GM19324 (cell line): ENCODE measurements at regions not wholly inside any gene's neighbourhood (a gene's known extent, or its start where the extent isn't known, plus 50 kb on each side); places are given as distances from the start of the nearest gene placed in this dataset.

Source experiments
- ATAC-seq: cut with Tn5 transposase; IDR thresholded peaks from one replicate; pipeline ENCODE4 v1.9.1; 2021; ENCODE audit warnings: mild to moderate bottlenecking, moderate library complexity; ENCODE audit not compliant: unreplicated experiment, low FRiP score

DNA sequence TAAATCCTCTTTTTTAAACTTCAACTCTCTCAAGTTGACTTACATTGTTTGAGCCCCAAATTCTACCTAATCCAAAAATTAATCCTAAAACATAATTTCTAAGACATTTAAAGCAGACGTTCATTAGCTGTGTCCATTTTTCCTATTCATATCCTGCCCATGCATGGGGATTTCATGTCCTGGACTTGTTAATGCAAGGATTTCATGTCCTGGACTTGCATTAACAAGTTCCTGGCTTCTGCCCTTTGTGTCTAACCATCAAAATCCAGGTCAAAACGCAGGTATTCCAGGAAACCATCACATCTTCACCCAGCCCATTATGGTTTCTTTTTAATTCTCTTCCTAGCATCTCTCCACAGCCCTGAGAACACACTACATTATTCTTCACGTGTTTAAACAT lies 454.9 kb downstream of the KLF5 start:
- no peak for ATAC-seq

DNA sequence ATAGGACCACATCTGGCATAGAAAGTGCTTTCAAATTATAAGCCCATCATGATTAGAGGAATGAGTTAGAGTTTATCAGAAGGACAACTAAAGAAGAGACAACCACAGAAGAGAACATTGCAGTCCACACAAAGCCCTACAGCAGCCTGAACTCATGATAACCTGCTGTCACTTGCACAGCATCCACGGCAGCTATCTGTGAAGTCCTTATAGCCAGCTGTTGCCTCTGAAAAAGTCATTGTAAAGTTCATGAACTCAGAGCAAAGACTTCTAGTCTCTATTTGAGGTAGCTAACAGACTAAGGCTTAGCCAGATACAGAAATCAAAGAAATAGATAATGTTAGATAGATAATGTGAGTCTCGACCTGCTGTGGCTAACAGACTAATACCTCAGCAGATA lies 450.0 kb downstream of the KLF5 start:
- no peak for ATAC-seq

DNA sequence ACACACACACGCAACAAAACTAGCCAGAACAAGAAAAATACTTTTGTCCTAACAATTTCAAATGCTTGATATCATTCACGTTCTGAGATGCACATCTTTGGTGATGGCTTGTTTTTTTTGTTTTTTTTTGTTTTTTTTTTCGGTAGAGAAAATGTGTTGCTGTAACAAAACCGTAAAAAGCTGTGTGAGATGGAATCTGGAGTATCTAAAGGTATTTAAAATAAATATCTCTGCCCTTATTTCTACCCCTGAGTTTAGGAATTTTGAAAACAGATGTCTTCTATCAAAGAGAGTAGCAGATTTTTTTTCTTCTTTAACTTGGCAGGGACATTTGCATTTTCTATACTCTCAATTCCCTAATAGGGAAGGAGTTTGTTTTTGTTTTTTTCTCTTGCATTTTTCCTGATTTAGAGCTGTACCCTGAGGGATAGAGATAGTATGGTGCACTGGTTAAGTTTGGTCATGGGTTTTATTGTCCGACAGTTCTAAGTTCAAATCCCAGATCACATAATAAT lies 446.6 kb downstream of the KLF5 start:
- ATAC-seq: no peak

DNA sequence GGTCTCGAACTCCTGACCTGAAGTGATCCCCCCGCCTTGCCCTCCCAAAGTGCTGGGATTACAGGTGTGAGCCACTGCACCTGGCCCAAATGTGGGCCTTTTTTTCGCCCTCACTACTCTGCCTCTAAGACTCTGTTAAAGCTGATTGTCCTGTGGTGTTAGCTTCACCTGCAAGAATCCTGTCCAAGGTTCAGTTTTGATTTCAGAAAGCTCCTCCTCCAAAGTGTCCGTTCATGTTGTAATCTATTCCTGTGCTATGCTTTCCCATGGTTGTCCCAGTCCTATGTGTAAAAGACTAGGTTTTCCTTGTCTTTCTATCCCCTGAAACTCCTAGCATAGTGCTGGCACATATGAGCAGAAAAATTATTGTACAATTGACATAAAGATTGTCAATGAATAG lies 440.9 kb downstream of the KLF5 start:
- no peak for ATAC-seq

DNA sequence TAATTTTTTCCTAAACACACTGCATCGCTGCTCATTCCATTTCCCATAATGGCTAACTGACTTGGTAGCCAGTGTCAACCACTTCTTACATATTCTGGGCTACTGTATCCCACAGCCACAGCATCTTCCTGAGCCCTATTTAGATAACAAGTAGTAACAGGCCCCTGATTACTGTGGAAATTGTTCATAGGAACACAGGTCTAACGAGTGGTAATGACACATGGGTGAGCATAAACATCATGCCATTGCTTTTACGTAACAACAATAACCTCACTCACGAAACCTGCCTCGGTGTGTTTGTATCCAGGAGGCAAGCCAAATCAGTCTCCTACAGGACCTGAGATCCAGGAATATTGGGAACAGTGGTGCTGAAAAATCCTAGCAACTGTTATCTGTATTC lies 438.6 kb downstream of the KLF5 start:
- ATAC-seq: no peak

DNA sequence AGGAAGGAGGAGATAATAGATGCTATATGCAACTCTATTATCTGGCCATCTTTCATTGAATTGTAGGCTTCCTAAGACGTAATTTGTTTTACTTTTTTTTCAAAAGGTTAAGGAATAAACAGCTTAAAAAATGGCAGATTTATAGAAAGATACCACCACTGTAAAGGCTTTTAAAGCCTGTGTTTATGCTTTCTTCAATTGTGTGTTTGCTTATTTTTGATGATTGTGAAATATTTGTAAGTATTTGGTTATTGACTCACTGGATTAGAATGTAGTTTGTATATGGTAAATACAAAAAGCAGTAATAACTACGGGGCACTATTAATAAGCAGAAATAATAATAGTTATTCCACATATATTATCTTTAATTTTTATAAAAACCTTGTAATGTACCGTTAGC lies 437.9 kb downstream of the KLF5 start:
- ATAC-seq: no peak

DNA sequence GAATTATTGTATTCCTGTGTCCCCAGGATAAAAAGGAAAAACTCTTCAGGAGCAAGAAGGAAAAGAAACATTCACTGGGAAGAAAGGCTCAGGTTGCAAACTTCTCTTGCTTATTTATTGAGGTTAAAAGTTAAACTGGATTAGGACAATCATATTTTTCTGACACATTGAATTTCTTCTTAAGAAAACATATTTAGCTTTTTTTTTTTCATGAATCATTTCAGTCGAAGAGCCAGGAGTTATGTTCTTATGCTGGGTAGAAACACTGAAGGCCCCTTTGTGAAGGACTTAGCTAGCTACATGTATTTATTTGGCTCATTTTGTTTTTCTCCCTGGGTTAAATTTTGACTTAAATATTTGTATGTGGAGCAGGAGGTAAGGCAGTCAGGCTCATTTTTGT lies 434.0 kb downstream of the KLF5 start:
- no peak for ATAC-seq

DNA sequence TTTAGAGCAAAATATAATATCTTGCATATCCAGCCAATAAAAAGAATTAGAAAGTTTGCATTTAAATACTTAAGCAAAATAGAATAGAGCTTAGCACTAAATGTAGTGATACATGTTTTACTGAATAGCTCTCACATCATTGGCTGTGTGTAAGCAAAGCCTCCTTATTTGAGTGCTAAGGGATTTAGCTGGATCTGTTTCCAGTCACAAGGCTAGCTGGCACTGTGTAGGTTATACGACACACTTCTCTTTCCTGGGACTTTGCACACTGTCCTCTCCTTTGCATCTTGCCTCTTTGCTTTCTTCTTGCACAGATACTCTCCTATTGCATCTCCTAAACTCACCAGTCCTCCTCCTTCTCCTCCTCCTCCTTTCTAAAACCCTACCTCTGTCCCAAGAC lies 423.8 kb downstream of the KLF5 start:
- ATAC-seq: no peak

DNA sequence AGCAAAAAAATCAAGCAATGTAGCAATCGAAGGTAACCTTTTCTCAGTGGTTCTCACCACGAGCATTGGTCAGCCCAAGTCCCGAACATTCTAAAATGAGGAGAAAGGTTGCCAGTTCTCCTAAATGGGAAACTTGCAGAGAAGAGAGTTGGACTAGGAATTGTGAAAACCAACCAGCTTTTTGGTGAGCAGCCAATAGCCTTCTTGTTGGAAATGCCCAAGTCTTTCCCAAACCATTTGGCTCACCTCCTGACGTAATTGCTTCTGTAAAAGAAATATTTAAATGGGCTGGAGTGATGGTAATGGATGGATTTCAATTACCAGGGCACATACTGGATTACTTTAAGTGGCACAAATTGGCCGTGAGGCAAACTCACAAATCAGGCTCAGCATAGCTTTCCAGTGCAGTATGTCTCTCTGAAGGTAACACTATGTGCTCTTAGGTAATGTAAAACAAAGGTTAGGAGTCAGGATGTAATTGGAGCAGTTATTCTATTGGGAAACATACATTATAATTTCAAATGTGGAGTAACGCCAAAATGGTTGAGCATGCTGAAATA lies 423.2 kb downstream of the KLF5 start:
- no peak for ATAC-seq

DNA sequence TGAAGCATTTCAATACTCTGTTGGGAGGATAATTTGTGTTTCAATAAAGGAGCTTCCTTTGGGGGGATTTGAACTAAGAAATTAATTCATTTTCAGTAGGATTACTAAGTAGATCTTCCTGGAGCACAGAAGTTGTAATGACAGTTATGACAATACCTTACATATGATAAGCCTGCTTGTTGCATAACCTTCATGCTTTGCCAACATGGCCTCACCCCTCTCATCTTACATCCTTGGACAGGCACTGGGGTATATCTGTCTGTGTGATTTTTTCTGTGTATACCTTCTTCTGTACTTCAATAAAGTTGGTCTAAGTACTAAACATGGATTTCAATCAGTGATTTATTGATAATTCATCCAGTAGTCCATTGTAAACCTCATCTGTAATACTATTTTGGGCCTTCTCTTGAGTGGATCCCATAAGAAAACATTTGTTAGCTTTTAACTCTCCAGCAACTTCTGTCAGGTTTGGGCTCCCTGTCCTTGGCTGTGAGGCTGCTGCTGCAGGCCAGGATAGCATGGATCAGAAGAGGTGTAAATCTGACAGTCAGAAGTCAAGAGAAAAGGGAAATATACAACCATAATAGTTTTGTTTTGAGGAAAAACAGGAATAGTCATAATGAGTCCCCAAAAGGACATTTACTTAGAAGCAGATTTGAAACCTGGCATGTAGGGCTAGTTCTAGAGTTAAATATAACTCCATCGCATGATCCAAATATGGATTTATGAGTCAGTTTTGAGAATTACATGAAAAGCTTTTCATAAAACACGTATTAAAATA lies 422.2 kb downstream of the KLF5 start:
- no peak for ATAC-seq

DNA sequence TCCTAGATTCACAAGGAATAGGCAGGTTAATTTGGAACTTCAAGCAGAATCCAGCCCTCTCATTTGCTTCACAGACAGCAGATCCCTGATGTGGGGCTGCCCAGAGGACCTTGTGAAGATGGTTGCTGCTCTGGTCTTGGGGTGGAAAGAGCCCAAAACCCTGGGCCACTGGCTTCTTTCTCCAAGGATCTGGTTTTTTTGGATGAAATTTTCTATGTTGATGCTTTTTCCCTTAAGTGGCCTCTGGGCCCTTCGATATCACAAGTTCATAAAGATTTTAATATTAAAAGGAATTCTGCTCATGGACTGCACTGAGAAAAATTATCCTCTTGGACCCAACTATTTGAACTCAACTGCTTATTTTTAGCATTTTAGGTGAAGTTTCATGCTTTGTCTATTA lies 421.1 kb downstream of the KLF5 start:
- no peak for ATAC-seq

DNA sequence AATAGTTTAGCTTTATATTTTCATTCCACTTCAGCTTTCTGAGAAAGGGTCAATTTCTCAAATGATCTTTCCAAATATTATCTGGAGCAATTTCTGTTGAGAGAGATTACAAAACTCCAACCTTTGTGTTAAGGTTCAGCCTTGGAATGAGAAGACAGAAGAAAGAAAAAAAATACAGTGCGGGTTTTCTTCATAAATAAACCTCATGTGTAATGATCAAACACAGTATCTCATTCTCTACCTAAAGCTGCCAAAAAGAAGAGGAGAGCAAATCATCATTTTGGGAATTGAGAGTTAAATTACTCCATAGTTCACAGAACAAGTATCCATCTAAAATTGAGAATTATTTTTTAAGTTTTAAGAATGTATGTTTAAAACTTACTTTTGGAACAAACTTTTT lies 420.5 kb downstream of the KLF5 start:
- no peak for ATAC-seq

DNA sequence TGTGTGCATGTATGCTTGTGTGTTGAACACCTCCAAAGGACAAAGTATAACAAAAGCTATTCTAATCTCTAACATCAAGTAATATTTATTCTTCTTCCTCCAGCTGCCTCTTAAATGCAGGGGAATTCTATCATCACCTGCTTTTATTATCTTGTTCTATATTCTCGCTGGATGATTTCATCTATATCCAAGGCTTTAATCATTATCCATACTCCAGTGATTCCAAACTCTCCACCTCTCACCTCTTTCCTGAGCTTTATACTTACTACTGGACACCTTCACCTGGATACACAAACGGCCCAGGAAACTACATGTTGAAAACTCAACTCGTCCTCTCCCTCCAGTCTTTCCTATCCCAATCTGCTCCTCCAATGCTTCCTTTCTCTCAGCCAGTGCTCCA lies 418.6 kb downstream of the KLF5 start:
- ATAC-seq: no peak

DNA sequence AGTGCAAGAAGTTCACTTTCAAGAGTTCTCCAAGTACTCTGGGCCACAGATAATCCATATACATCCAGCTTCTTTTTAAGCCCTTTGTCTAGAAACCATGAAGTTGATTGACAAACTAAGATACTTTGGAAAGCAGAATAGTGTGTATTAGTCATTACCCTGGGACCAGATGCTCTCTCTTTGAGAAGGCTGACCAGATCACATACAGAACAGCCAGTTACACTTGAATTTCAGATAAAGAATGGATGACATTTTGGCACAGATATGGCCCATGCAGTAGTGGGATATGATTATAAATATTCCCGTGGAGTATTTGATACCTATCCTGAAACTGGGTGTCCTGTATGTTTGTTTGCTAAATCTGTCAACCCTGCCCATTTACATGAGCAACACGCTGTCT lies 414.2 kb downstream of the KLF5 start:
- ATAC-seq: no peak

DNA sequence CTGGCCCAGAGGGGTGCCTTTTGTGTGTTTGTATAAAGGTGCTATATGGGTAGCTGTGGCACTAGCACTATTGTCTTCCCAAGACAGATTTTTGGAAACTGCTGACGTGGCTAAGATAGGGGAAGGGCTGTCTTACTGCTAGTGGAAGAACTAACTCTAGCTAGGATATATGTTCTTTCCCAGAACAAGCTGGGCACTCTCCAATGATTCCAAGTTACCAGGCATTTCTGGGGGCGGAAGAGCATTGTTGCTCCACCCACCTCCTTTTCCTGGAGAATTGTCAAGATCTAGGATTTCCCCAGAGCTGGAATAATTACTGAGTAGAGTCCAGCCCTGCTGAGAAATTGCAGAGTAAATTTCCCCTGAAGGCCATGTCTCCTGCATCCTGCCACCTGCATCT lies 408.3 kb downstream of the KLF5 start:
- ATAC-seq: no peak

DNA sequence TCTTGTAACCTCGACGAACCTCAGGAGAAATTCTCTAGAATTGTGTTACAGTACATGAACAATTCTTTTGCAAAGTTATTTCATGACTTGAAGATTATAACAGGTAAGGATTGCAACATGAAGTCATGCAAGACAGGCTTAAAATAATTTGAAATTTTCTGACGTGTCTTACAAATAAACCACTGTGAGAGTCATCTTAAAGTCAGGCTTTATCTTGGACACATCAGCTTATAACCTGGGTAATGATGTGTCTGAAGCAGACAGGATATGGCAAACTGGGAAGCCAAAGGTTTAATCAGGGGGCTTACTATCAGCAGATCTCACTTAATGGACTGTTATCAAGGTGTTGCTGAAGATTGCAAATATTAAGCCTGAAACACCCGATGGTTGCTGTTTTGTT lies 407.8 kb downstream of the KLF5 start:
- ATAC-seq: no peak

DNA sequence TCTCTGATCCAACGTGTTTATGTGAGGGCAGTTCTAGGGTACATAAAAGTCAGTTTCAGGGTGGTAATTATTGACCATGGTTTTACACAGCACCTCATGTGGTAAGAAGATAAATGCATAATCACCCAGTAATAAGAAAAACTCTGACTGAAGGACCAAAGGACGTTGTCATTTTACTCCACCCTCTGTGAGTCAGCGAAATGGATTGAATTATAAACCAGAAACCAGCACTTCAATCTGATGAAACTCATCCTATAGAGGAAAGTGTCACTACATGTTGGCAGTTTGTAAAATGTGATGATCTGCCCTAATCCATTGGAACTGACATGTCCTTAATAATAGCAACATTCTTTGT lies 406.8 kb downstream of the KLF5 start:
- ATAC-seq: no peak

DNA sequence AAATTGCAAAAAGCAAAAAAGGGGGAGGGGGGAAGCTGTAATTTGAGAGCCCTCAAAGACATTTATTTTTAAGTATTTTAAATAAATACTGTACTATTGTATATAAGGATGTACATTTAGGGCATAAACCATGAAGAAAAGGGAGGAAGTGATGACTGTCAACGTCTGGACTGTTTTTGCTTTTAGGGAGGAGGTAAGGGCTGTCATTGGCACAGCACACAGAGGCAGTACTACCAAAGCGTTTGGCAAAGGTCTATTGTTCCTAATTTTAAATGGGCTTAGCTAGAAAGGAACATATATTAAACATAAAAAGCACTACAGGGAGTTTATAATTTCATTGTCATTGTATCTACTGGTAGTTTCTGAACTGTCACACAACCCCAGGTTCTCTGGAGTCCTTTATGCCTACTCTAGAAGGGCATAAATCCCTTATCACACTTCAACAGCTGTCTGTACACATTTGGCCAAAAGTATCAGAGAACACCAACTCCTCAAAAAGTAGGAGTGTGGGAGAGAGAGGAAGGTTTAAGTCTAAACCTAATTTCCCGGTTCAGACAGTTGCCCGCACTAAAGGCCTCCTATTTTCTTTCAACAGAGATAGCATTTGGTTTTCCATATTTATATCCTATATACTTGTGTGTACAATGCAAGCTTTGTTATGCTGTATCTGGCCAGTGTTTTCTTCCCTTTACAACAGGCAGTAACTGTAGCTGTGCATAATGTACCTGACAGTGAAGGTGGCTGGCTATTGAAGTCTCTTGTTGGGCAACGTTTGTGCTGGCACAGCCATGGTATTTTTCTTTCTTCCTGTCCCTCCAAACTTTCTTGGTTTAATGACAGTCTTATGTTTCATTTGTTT lies 406.2 kb downstream of the KLF5 start:
- no peak for ATAC-seq

DNA sequence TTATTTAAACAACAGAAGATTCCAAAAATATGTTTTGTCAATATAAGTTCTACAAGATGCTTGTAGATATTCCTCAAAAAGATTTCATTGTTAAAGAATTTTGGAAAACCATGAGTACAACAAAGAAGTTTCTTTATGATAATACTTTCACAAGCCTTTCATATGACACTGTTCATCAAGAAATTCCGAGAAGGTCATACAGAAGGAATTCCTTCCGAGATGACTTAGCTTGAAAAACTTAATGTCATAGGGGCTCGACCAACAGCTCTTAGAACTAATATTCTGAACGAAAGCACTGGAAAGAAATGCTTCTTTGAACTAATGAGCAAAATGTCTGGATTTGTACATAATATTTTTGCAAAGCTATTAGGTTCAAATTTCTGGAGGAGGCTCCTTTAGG lies 403.4 kb downstream of the KLF5 start:
- no peak for ATAC-seq

DNA sequence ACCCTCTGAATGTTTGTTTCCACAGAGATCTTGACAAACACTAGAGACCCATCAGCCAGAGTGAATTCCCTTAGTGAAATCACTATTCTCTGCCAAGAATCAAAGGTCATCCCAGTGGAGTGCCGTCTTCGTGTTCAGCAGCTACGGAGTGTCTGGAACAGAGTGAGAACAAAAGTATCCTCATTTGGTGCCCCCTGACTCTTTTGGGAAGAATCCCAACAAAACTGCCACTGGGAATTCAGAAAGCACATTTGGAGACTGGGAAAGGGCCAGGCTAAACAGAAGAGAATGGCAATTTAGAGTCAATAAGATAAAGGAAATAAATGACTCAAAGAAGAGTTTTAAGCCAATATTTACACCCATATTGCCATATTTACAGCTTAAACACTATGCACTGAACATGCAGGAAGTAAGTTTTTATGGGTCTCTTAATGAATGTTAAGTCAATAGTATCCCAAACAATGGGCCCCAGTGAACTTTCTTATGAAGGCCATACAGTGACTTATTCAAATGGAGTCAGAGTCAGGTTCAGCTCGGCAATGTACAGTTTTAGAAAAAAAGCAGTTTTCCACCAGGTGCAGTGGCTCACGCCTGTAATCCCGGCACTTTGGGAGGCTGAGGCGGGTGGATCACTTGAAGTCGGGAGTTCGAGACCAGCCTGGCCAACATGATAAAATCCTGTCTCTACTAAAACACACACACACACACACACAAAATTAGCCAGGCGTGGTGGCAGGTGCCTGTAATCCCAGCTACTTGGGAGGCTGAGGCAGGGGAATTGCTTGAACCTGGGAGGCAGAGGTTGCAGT lies 392.6 kb downstream of the KLF5 start:
- no peak for ATAC-seq

DNA sequence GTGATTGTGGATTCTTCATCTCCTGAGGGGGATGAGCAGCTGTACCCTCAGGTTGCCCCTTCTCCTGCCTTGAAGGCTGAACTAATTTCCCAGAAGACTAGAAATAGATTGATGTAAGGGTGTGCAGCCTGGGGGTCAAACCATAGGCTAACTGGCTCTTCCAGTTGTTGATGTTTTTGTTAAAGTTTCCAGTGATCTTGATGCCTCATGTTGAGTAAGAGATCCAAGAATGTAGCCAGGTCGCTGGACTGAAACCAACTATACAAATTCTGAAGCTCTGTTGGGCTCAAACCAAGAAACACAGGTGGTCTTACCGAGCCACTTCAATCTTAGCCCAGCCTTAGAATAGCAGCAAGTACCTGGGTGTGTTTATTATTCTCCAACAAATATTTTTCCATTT lies 391.8 kb downstream of the KLF5 start:
- ATAC-seq: no peak
